PFSK-1 (cell line): ENCODE measurements at regions not wholly inside any gene's neighbourhood (a gene's known extent, or its start where the extent isn't known, plus 50 kb on each side); places are given as distances from the start of the nearest gene placed in this dataset.

ENCODE experiments used
- FOXP2 ChIP-seq: optimal IDR thresholded peaks from 2 replicates; pipeline ENCODE3; 2011; ENCODE audit warnings: borderline replicate concordance, control low read depth, inconsistent platforms; ENCODE audit not compliant: insufficient read depth; ENCODE audit errors: extremely low read length, extremely low read depth
- POLR2AphosphoS5 ChIP-seq: IDR thresholded peaks from 2 replicates; pipeline ENCODE4 v1.6.1; 2012; ENCODE audit warnings: low read depth, mild to moderate bottlenecking, control low read depth, low read length, moderate library complexity
- SIN3A ChIP-seq: IDR thresholded peaks from 2 replicates; pipeline ENCODE4 v1.6.1; 2012; ENCODE audit warnings: mild to moderate bottlenecking, low read length, moderate library complexity, borderline replicate concordance; ENCODE audit not compliant: insufficient read depth
- TAF1 ChIP-seq: IDR thresholded peaks from 2 replicates; pipeline ENCODE4 v1.6.1; 2012; ENCODE audit warnings: low read length, control low read depth, borderline replicate concordance; ENCODE audit not compliant: insufficient read depth
- TF ChIP-seq, protein P1 (sequence below), 2 experiments: IDR thresholded peaks; 2 replicates each; pipeline versions ENCODE4 v1.6.1 to v1.8.0; 2011 to 2012; ENCODE audit warnings: low read depth in 2 of 2, low read length in 2 of 2, control low read depth in 1 of 2, inconsistent platforms in 1 of 2, mild to moderate bottlenecking in 1 of 2, moderate library complexity in 1 of 2; ENCODE audit not compliant: insufficient read depth in 1 of 2

GRCh38 chr1:187396929-187397796, 568.4 kb downstream of the PLA2G4A start:
- no peak for TF ChIP-seq FOXP2
- no peak for TF ChIP-seq SIN3A
- no peak for TF ChIP-seq POLR2AphosphoS5

DNA sequence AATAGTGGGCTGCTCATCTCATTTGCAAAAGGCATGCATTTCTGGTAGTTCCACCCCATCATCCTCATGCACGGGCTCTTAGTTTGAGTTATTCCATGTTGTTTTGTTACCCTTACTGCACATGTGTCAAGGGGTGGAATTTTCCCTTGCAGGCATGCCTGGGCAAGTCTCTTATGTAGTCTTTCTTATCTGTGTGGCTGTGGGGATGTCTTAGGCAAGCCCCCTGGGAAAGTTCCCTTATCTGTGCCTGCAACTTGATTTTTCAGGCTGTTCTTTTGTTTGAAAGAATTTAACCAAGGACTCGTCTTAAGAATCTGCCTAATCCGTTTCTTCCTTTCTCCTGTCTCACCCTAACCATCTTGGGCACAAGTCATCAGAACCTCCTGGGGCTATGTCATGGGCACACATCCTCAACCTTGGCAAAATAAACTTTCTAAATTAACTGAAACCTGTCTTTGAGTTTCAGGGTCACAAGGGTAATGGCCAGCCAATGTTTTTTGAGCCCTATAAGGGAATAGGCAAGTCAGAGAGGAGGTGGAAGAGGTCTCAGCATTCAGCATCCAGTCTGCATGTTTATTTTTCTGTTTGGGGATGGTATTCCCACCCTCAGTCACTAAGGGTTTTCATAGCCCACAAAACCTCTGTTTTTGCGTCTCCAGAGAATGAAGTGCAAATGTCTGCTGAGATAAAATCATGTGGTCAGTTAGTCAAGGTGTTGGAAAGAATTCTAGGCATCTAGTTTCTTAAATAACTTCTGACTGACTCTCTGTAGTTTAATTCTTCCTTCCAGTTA, 579.7 kb downstream of the PLA2G4A start:
- TF ChIP-seq FOXP2 (no peak), POLR2AphosphoS5 (no peak), TAF1 (no peak), SIN3A (no peak)
- TF ChIP-seq, protein P1, sequence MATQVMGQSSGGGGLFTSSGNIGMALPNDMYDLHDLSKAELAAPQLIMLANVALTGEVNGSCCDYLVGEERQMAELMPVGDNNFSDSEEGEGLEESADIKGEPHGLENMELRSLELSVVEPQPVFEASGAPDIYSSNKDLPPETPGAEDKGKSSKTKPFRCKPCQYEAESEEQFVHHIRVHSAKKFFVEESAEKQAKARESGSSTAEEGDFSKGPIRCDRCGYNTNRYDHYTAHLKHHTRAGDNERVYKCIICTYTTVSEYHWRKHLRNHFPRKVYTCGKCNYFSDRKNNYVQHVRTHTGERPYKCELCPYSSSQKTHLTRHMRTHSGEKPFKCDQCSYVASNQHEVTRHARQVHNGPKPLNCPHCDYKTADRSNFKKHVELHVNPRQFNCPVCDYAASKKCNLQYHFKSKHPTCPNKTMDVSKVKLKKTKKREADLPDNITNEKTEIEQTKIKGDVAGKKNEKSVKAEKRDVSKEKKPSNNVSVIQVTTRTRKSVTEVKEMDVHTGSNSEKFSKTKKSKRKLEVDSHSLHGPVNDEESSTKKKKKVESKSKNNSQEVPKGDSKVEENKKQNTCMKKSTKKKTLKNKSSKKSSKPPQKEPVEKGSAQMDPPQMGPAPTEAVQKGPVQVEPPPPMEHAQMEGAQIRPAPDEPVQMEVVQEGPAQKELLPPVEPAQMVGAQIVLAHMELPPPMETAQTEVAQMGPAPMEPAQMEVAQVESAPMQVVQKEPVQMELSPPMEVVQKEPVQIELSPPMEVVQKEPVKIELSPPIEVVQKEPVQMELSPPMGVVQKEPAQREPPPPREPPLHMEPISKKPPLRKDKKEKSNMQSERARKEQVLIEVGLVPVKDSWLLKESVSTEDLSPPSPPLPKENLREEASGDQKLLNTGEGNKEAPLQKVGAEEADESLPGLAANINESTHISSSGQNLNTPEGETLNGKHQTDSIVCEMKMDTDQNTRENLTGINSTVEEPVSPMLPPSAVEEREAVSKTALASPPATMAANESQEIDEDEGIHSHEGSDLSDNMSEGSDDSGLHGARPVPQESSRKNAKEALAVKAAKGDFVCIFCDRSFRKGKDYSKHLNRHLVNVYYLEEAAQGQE (IDR thresholded peaks at IDR 0.05; ENCODE audit: insufficient read depth in 1 of 2, low read depth in 2 of 2, low read length in 2 of 2), result no peak

- no peak for TF ChIP-seq TAF1
- TF ChIP-seq, protein P1 (IDR thresholded peaks at IDR 0.05; ENCODE audit: insufficient read depth in 1 of 2, low read depth in 2 of 2, low read length in 2 of 2), result no peak
- no peak for TF ChIP-seq SIN3A
- no peak for TF ChIP-seq POLR2AphosphoS5
- TF ChIP-seq FOXP2, result no peak
These were observed 580.6 kb downstream of the PLA2G4A start for GRCh38 chr1:187409341-187409740.

DNA sequence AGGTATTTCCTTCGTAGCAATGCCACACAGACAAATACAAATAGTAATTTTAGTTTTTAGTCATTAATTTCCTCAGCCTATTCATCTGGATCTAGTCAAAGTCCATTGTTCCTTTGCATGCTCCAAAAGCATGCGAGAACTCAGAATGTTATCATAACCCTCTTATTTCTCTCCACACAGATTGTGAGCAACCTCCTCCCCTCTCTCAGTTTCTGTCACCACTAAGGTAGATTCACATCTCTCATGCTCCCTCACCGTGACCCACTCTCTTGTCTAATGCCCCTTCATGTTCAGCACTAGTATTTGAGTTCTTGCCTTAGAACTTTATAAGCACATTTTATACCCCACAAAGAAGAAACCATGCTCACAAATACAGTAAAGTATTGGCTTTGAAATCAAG, 582.4 kb downstream of the PLA2G4A start:
- TF ChIP-seq, protein P1 (IDR thresholded peaks at IDR 0.05; ENCODE audit: insufficient read depth in 1 of 2, low read depth in 2 of 2, low read length in 2 of 2), result no peak
- TF ChIP-seq SIN3A, result no peak
- no peak for TF ChIP-seq POLR2AphosphoS5
- TF ChIP-seq TAF1, result no peak
- TF ChIP-seq FOXP2, result no peak

- TF ChIP-seq POLR2AphosphoS5 (no peak), FOXP2 (no peak), SIN3A (no peak), TAF1 (no peak)
- TF ChIP-seq, protein P1 (IDR thresholded peaks at IDR 0.05; ENCODE audit: insufficient read depth in 1 of 2, low read depth in 2 of 2, low read length in 2 of 2), result no peak
These were observed 584.8 kb downstream of the PLA2G4A start for GRCh38 chr1:187413405-187414169.
